H1 (cell line): ENCODE measurements at regions not wholly inside any gene's neighbourhood (a gene's known extent, or its start where the extent isn't known, plus 50 kb on each side); places are given as distances from the start of the nearest gene placed in this dataset.

Source experiments
- CHD7 ChIP-seq: fragments of 300-600 bp; sonication (generic); IDR thresholded peaks from 2 replicates; pipeline ENCODE4 v1.7.1; 2012; ENCODE audit warnings: low read length, moderate library complexity, mild to moderate bottlenecking, inconsistent platforms; ENCODE audit not compliant: insufficient replicate concordance
- EZH2 ChIP-seq: fragments of 200-600 bp; sonication (generic); IDR thresholded peaks from 2 replicates; pipeline ENCODE4 v1.7.1; 2012; ENCODE audit warnings: low read depth, mild to moderate bottlenecking, moderate library complexity, low read length, inconsistent platforms; ENCODE audit not compliant: severe bottlenecking
- PHF8 ChIP-seq: fragments of 200-600 bp; sonication (generic); conservative IDR thresholded peaks from 2 replicates; pipeline ENCODE4 v1.7.1; 2012; ENCODE audit warnings: low read depth, mild to moderate bottlenecking, inconsistent platforms, low read length, moderate library complexity
- RAD21 ChIP-seq, 2 experiments: IDR thresholded peaks in 1 of 2; conservative IDR thresholded peaks in 1 of 2; 2 replicates each; pipeline ENCODE4 v1.6.1; 2011; ENCODE audit warnings: low read depth in 2 of 2, low read length in 2 of 2, improper control_type of control experiment in 1 of 2, inconsistent platforms in 1 of 2, mild to moderate bottlenecking in 1 of 2, moderate library complexity in 1 of 2
- TAF7 ChIP-seq: optimal IDR thresholded peaks from 2 replicates; pipeline ENCODE3; 2011; ENCODE audit warnings: low read depth, mild to moderate bottlenecking, inconsistent platforms, low read length, moderate library complexity, borderline replicate concordance

GRCh38 chr1:30329263-30329753 is 394.1 kb downstream of the MATN1 start (continued):
- TF ChIP-seq CHD7 (no peak), EZH2 (no peak), RAD21 (IDR thresholded peaks at IDR 0.05 in 1 of 2, conservative IDR thresholded peaks at IDR 0.05 in 1 of 2; ENCODE audit: low read depth in 2 of 2, low read length in 2 of 2) (no peak), PHF8 (no peak), TAF7 (no peak)
